Neutrophil (primary cell): ENCODE measurements at regions not wholly inside any gene's neighbourhood (a gene's known extent, or its start where the extent isn't known, plus 50 kb on each side); places are given as distances from the start of the nearest gene placed in this dataset.

ENCODE experiments used
- H3K27ac ChIP-seq: fragments of 200-600 bp; sonication (generic); 2 replicates; pipeline ENCODE4 v1.5.1; 2016; ENCODE audit warnings: mild to moderate bottlenecking, moderate library complexity
- H3K27me3 ChIP-seq: fragments of 200-600 bp; sonication (generic); 2 replicates; pipeline ENCODE4 v1.6.0; 2016; ENCODE audit warnings: mild to moderate bottlenecking
- H3K36me3 ChIP-seq: fragments of 200-600 bp; sonication (generic); 2 replicates; pipeline ENCODE4 v1.5.1; 2017
- H3K4me1 ChIP-seq, 2 experiments: fragments of 200-600 bp in 1 of 2; sonication (generic) in 1 of 2; 1 replicate in 1 of 2; 2 replicates in 1 of 2; pipeline versions ENCODE4 v1.5.1 to v1.6.1; 2013 to 2016; ENCODE audit warnings: low read depth in 1 of 2, low read length in 1 of 2, mild to moderate bottlenecking in 1 of 2, moderate library complexity in 1 of 2; ENCODE audit not compliant: control insufficient read depth in 1 of 2, insufficient read depth in 1 of 2
- H3K4me3 ChIP-seq, 2 experiments: fragments of 200-600 bp in 1 of 2; sonication (generic) in 1 of 2; 1 replicate in 1 of 2; 2 replicates in 1 of 2; pipeline ENCODE4 v1.5.1; 2013 to 2016; ENCODE audit warnings: low read depth in 1 of 2, low read length in 1 of 2, mild to moderate bottlenecking in 1 of 2, moderate library complexity in 1 of 2
- H3K9me3 ChIP-seq: fragments of 200-600 bp; sonication (generic); 2 replicates; pipeline ENCODE4 v1.5.1; 2016
- CTCF ChIP-seq: fragments of 200-600 bp; sonication (generic); IDR thresholded peaks from 2 replicates; pipeline ENCODE4 v1.5.1; 2016; ENCODE audit warnings: antibody characterized with exemption

- no peak overlapping the region for H3K27ac ChIP-seq
- H3K9me3 ChIP-seq: no peaks in the 10 kb centered on the region
- H3K4me3 ChIP-seq: no peak overlapping the region
- H3K4me1 ChIP-seq: no peaks in the 10 kb centered on the region
- no peaks in the 10 kb centered on the region for H3K36me3 ChIP-seq
- no peaks in the 10 kb centered on the region for H3K27me3 ChIP-seq
- TF ChIP-seq CTCF: no peak
These were observed 462.1 kb upstream of the NR2F2 start for GRCh38 chr15:95868450-95868849.

GRCh38 chr15:95868970-95869369 lies 461.5 kb upstream of the NR2F2 start:
- Histone ChIP-seq H3K27me3 (no peaks in the 10 kb centered on the region), H3K4me1 (no peaks in the 10 kb centered on the region), H3K4me3 (no peak overlapping the region), H3K9me3 (no peaks in the 10 kb centered on the region), H3K36me3 (no peaks in the 10 kb centered on the region), H3K27ac (no peak overlapping the region)
- no peak for TF ChIP-seq CTCF

GRCh38 chr15:95869920-95870319 lies 460.6 kb upstream of the NR2F2 start:
- H3K9me3 ChIP-seq: no peaks in the 10 kb centered on the region
- no peak for TF ChIP-seq CTCF

GRCh38 chr15:95872366-95872771 lies 458.1 kb upstream of the NR2F2 start:
- Histone ChIP-seq H3K4me3 (no peak overlapping the region), H3K27me3 (no peaks in the 10 kb centered on the region), H3K9me3 (no peaks in the 10 kb centered on the region), H3K27ac (no peak overlapping the region), H3K4me1 (peaks cover 0 to 7% of the 10 kb centered on the region in 2 experiments), H3K36me3 (no peaks in the 10 kb centered on the region)
- TF ChIP-seq CTCF: no peak

More at GRCh38 chr15:95869920-95870319, 460.6 kb upstream of the NR2F2 start:
- Histone ChIP-seq H3K36me3 (no peaks in the 10 kb centered on the region), H3K4me3 (no peak overlapping the region), H3K27me3 (no peaks in the 10 kb centered on the region), H3K27ac (no peak overlapping the region), H3K4me1 (peaks cover 0 to 4% of the 10 kb centered on the region in 2 experiments)

GRCh38 chr15:95874637-95875036 lies 455.9 kb upstream of the NR2F2 start:
- H3K9me3 ChIP-seq: no peaks in the 10 kb centered on the region
- no peak overlapping the region for H3K27ac ChIP-seq
- no peaks in the 10 kb centered on the region for H3K36me3 ChIP-seq
- H3K27me3 ChIP-seq: no peaks in the 10 kb centered on the region
- TF ChIP-seq CTCF: no peak
- peaks cover 0 to 7% of the 10 kb centered on the region in 2 experiments for H3K4me1 ChIP-seq
- H3K4me3 ChIP-seq: no peak overlapping the region

GRCh38 chr15:95875121-95875643 lies 455.3 kb upstream of the NR2F2 start:
- Histone ChIP-seq H3K9me3 (no peaks in the 10 kb centered on the region), H3K27me3 (no peaks in the 10 kb centered on the region), H3K4me1 (peaks cover 0 to 7% of the 10 kb centered on the region in 2 experiments), H3K27ac (no peak overlapping the region), H3K36me3 (no peaks in the 10 kb centered on the region), H3K4me3 (no peak overlapping the region)
- no peak for TF ChIP-seq CTCF
